ENCODE measurements at regions not wholly inside any gene's neighbourhood (a gene's known extent, or its start where the extent isn't known, plus 50 kb on each side); places are given as distances from the start of the nearest gene placed in this dataset.
A peak's percentile ranks its signal among the peaks of the same experiment; 100 is the strongest.

DNA sequence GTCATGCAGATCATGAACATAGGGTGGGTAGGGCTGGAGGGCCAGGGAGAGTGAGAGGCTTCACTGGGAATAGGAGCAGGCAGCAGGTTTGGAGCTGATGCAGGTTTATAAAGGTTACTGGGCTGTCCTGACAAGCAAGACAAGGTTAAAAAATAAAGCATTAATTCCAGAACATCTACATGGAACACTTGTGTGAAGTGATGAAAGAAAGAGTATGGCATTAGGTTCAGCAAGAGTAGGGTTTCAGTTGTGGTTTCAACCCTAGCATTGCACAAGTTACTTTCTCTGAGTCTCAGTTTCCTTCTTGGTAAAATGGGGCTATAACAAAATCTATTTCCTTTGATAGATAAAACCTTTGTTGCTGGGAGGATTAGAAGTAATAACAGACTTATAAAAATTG is 114.6 kb upstream of the SESN3 start:
- no peak overlapping the region for H3K4me3 ChIP-seq (ENCODE audit: low read depth, low read length)
- TF ChIP-seq, protein P1, sequence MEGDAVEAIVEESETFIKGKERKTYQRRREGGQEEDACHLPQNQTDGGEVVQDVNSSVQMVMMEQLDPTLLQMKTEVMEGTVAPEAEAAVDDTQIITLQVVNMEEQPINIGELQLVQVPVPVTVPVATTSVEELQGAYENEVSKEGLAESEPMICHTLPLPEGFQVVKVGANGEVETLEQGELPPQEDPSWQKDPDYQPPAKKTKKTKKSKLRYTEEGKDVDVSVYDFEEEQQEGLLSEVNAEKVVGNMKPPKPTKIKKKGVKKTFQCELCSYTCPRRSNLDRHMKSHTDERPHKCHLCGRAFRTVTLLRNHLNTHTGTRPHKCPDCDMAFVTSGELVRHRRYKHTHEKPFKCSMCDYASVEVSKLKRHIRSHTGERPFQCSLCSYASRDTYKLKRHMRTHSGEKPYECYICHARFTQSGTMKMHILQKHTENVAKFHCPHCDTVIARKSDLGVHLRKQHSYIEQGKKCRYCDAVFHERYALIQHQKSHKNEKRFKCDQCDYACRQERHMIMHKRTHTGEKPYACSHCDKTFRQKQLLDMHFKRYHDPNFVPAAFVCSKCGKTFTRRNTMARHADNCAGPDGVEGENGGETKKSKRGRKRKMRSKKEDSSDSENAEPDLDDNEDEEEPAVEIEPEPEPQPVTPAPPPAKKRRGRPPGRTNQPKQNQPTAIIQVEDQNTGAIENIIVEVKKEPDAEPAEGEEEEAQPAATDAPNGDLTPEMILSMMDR (IDR thresholded peaks at IDR 0.05; ENCODE audit: control insufficient read depth, extremely low read depth, insufficient read depth): no peak
- DNase-seq (ENCODE audit: low read depth): no peak

DNA sequence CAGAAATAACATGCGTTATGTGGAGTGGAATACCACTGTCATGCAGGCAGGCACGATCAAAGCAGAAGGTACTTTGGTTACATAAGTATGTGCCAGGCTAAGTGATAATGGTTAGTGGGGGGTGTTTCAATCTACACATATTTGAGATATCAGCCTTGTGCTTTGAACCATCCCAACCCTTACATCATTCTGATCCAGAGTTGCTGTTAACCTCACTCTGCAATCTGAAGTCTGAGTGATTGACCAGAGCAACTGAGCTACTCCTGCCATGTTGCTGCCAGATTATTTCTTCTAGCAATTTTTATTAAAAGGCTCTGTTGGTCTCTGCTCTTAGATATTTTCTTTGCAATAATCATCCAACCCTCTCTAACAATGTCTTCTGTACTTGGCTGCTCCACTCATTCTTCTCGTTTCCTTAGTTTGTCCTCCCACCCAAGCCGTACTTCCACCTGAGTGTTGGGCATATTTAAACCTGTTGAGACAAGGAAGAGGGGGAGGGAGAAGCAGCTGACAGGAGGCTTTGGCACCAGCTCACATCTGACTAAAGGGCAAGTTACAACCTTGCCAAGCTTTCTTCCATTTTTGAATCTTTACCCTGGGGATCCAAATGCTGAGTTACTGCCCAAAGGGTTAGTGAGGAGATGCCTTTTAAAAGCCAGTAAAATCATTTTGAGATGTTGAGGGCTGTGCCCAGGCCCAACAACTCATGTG is 114.1 kb upstream of the SESN3 start:
- TF ChIP-seq, protein P1 (IDR thresholded peaks at IDR 0.05; ENCODE audit: control insufficient read depth, extremely low read depth, insufficient read depth): no peak
- DNase-seq (ENCODE audit: low read depth): no peak
- no peak overlapping the region for H3K4me3 ChIP-seq (ENCODE audit: low read depth, low read length)

DNA sequence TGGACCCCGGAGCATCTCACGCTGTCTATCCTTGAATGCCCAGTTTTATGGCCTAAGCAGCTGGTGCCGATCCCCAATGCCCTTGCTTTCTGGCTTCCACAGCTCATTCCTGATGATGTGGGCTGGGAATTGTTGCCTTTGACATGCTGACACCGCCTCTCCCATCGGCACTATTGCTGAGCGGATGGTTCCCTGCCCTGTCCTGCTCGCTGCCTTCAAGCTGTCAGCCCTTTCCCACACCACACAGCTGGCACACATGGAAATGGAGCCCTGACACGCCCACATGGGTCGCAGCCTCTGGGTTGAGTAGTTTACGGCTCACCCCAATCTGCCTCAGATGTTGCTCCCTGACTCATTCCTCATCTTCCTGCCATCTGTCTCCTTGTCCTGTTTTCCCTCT is 110.2 kb upstream of the SESN3 start:
- TF ChIP-seq, protein P1 (IDR thresholded peaks at IDR 0.05; ENCODE audit: control insufficient read depth, extremely low read depth, insufficient read depth): no peak
- no peak overlapping the region for H3K4me3 ChIP-seq (ENCODE audit: low read depth, low read length)
- DNase-seq (ENCODE audit: low read depth): no peak

DNA sequence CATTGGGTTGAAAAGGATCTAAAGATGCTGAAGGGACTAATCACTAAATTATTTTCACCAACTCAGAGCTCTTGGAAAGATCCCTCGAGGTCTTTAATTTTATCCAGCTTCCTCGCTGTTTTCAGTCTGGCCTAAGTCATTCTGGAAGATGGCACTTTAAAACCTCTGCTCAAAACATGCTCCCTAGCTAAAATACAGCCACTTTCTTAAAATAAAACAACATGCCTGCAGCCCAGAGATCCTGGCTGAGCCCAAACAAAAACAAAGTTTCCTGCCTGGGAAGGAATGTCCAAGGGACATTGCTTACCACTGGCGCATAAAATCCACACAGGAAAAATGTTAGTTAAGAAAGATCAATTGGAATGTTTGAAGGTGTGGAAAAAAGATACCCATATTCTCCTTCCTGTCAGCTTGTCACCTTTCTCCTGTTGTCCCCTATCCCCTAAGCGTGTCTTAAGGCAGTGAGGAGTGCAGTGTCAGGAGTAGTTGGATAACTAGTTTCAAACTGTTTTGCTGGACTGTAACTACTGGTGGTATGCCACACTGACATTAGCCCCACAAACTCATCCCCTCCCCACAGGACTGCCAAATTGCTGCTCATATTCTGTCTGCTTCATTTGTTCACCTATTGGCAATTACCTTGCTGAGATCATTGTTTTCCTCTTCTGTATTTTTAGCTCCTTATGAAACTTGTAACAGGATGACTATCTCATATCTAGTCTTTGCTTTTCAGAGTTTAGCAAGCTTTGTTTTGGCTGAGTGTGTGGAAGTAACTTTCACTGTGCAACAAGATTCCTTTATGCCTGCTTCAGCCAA is 108.3 kb upstream of the SESN3 start:
- TF ChIP-seq, protein P1 (IDR thresholded peaks at IDR 0.05; ENCODE audit: control insufficient read depth, extremely low read depth, insufficient read depth): no peak
- peak; percentile 78 for DNase-seq (ENCODE audit: low read depth)
- H3K4me3 ChIP-seq (ENCODE audit: low read depth, low read length): no peak overlapping the region

DNA sequence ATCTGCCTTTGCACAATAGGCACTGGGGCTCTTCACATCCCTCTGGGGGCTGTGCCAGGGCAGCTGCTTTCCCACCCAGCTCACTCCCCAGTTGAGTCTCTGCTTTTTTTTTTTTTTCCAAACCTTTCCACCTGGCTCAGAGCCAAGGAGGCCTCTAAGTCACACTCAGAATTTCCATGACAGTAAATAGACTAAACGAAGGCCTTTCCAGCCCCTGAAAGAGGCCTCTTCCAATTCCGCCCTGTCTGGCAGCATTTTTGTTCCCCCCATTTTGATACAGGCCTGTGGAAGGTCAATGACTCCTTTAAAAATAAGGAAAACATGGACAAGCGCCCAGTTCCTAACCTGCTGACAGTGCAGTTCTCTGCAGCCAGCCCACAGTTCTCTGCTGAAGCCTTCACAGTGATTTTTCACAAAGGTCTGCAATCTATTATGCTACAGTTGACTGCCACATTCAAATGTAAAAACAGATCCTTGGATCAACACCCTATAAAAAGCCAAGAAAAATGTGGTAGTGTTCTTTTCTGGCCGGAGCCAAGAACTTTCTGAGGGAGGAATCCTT is 107.5 kb upstream of the SESN3 start:
- TF ChIP-seq, protein P1 (IDR thresholded peaks at IDR 0.05; ENCODE audit: control insufficient read depth, extremely low read depth, insufficient read depth): no peak
- peak; percentile 27 for DNase-seq (ENCODE audit: low read depth)
- no peak overlapping the region for H3K4me3 ChIP-seq (ENCODE audit: low read depth, low read length)

DNA sequence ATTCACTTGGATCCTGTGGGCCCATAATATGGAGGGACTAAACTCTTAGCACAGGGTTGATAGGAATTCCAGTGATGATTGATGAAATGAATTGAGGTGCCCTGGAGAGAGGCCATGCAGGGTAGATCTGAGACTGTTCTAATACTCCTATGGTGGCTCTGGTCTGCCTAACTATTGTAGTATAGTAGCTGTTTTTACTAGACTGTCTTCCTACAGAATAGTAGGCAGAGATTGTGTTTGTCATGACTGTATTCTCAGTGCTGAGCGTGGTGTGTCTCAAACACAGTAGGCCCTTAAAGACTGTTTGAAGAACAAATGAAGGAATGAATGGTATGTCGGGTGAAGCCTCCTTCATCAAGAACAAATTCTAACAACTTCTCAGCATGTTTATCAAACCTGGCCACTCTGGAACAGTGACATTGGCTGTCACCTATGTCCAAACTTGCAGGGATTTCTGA is 107.0 kb upstream of the SESN3 start:
- no peak for DNase-seq (ENCODE audit: low read depth)
- no peak overlapping the region for H3K4me3 ChIP-seq (ENCODE audit: low read depth, low read length)
- TF ChIP-seq, protein P1 (IDR thresholded peaks at IDR 0.05; ENCODE audit: control insufficient read depth, extremely low read depth, insufficient read depth): no peak

Data from LNCaP clone FGC (cell line).